Osteocyte (in vitro differentiated cells): ENCODE measurements at regions not wholly inside any gene's neighbourhood (a gene's known extent, or its start where the extent isn't known, plus 50 kb on each side); places are given as distances from the start of the nearest gene placed in this dataset.
"Not testable (repeated sequence)": the region's sequence is repeated elsewhere in the genome, so short reads cannot be mapped to it uniquely, and the experiment has no call there.

Experiments used
- DNase-seq: peaks from one replicate; pipeline ENCODE4 v3.0.0; 2021; ENCODE audit warnings: mixed read lengths; ENCODE audit not compliant: unreplicated experiment; ENCODE audit errors: extremely low spot score
- H3K27ac Mint-ChIP-seq: one replicate; pipeline ENCODE4 v1.8.0; 2021; ENCODE audit warnings: mild to moderate bottlenecking, mixed read lengths; ENCODE audit not compliant: unreplicated experiment
- H3K27me3 Mint-ChIP-seq: one replicate; pipeline ENCODE4 v1.8.0; 2021; ENCODE audit warnings: mixed read lengths; ENCODE audit not compliant: unreplicated experiment
- H3K36me3 Mint-ChIP-seq: one replicate; pipeline ENCODE4 v1.8.0; 2021; ENCODE audit warnings: mixed read lengths; ENCODE audit not compliant: unreplicated experiment
- H3K4me1 Mint-ChIP-seq: one replicate; pipeline ENCODE4 v1.8.0; 2021; ENCODE audit warnings: mixed read lengths; ENCODE audit not compliant: unreplicated experiment
- H3K4me3 Mint-ChIP-seq: one replicate; pipeline ENCODE4 v1.8.0; 2021; ENCODE audit warnings: mild to moderate bottlenecking, moderate library complexity, mixed read lengths; ENCODE audit not compliant: unreplicated experiment
- H3K9me3 Mint-ChIP-seq: one replicate; pipeline ENCODE4 v1.8.0; 2021; ENCODE audit warnings: mixed read lengths; ENCODE audit not compliant: unreplicated experiment
- CTCF ChIP-seq: fragments of 200-600 bp; sonication (generic); IDR thresholded peaks from 2 replicates; pipeline ENCODE4 v1.5.0; 2021; ENCODE audit warnings: antibody characterized with exemption, mild to moderate bottlenecking, moderate library complexity

GRCh38 chr1:191520345-191520744 is 637.9 kb upstream of the RGS18 start:
- DNase-seq, result no peak
- H3K4me3 Mint-ChIP-seq, result no peak overlapping the region
- H3K4me1 Mint-ChIP-seq, result no peaks in the 10 kb centered on the region
- no peaks in the 10 kb centered on the region for H3K36me3 Mint-ChIP-seq
- H3K27me3 Mint-ChIP-seq, result no peaks in the 10 kb centered on the region
- no peak overlapping the region for H3K27ac Mint-ChIP-seq
- H3K9me3 Mint-ChIP-seq, result no peaks in the 10 kb centered on the region
- TF ChIP-seq CTCF, result no peak

DNA sequence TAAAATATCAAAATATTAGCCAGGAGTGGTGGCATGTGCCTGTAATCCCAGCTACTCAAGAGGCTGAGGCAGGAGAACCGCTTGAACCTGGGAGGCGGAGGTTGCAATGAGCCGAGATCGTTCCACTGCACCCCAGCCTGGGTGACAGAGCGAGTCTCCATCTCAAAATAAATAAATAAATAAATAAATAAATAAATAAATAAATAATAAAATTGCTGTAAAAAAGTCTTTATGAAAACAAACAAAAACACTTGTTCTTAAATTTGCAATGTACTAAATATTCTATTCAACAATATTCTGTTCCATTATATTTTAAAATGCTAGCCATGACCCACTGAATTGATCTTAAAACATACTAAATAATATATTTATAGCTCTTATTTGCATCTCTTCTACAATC is 632.3 kb upstream of the RGS18 start:
- H3K4me3 Mint-ChIP-seq, H3K4me1 Mint-ChIP-seq, H3K9me3 Mint-ChIP-seq, H3K36me3 Mint-ChIP-seq, H3K27ac Mint-ChIP-seq, DNase-seq, H3K27me3 Mint-ChIP-seq: not testable (repeated sequence)

- no peaks in the 10 kb centered on the region for H3K9me3 Mint-ChIP-seq
- TF ChIP-seq CTCF, result no peak
- H3K4me1 Mint-ChIP-seq, result no peaks in the 10 kb centered on the region
- no peak for DNase-seq
- H3K4me3 Mint-ChIP-seq, result no peak overlapping the region
- H3K36me3 Mint-ChIP-seq, result no peaks in the 10 kb centered on the region
- H3K27me3 Mint-ChIP-seq, result no peaks in the 10 kb centered on the region
- no peak overlapping the region for H3K27ac Mint-ChIP-seq
Measured at GRCh38 chr1:191528275-191528674, 630.0 kb upstream of the RGS18 start.

DNA sequence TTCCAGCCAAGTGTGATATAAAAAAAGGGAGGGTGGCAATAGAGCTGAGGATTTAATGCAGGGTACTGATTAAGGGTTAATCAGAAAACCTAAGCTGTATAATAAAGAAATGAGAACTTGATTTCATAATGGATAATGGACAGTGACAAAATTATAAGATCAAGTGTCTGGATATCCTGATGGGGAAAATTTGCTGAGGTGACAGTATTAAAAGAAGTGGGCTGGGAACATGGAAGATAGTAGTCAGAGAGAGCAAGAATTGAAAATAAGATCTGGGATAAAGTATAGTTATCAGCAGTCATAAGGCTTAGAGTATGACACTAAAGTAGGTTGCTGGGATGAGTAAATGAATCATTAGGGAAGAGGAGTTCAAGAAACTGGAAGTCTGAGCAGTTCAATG is 627.3 kb upstream of the RGS18 start:
- Mint-ChIP-seq H3K27me3 (no peaks in the 10 kb centered on the region), H3K27ac (no peak overlapping the region), H3K4me1 (no peaks in the 10 kb centered on the region), H3K36me3 (no peaks in the 10 kb centered on the region), H3K4me3 (no peak overlapping the region), H3K9me3 (no peaks in the 10 kb centered on the region)
- no peak for TF ChIP-seq CTCF
- no peak for DNase-seq

GRCh38 chr1:191533254-191533653 is 625.0 kb upstream of the RGS18 start:
- TF ChIP-seq CTCF, result no peak
- Mint-ChIP-seq H3K36me3 (no peaks in the 10 kb centered on the region), H3K27me3 (no peaks in the 10 kb centered on the region), H3K9me3 (peaks cover 13% of the 10 kb centered on the region), H3K27ac (no peak overlapping the region), H3K4me3 (no peak overlapping the region), H3K4me1 (no peaks in the 10 kb centered on the region)
- DNase-seq, result no peak

- Mint-ChIP-seq H3K4me3 (no peak overlapping the region), H3K9me3 (peaks cover 16% of the 10 kb centered on the region), H3K27ac (no peak overlapping the region), H3K27me3 (no peaks in the 10 kb centered on the region), H3K4me1 (no peaks in the 10 kb centered on the region), H3K36me3 (no peaks in the 10 kb centered on the region)
- TF ChIP-seq CTCF, result no peak
- no peak for DNase-seq
Measured at GRCh38 chr1:191536791-191537429, 621.4 kb upstream of the RGS18 start.
